ENCODE measurements at regions not wholly inside any gene's neighbourhood (a gene's known extent, or its start where the extent isn't known, plus 50 kb on each side); places are given as distances from the start of the nearest gene placed in this dataset.

- TF ChIP-seq ZBTB10 (tag by site-specific recombination; IDR thresholded peaks at IDR 0.05) (no peak), ZNF560 (tag by site-specific recombination; IDR thresholded peaks at IDR 0.05; ENCODE audit: borderline replicate concordance) (no peak), MYNN (tag by site-specific recombination; IDR thresholded peaks at IDR 0.05; ENCODE audit: borderline replicate concordance) (no peak), FEZF1 (tag by site-specific recombination; IDR thresholded peaks at IDR 0.05) (no peak), ZNF24 (tag by site-specific recombination; IDR thresholded peaks at IDR 0.05) (no peak), ZNF416 (tag by site-specific recombination; IDR thresholded peaks at IDR 0.05) (no peak), ZNF792 (tag by site-specific recombination; IDR thresholded peaks at IDR 0.05) (no peak), ZNF280C (tag by site-specific recombination; IDR thresholded peaks at IDR 0.05) (no peak), ZNF214 (tag by site-specific recombination; IDR thresholded peaks at IDR 0.05; ENCODE audit: borderline replicate concordance) (no peak), ZNF112 (tag by site-specific recombination; IDR thresholded peaks at IDR 0.05) (no peak), KLF16 (tag by site-specific recombination; IDR thresholded peaks at IDR 0.05) (no peak), ZNF600 (tag by site-specific recombination; IDR thresholded peaks at IDR 0.05) (no peak), ZFP41 (tag by site-specific recombination; IDR thresholded peaks at IDR 0.05; ENCODE audit: borderline replicate concordance) (no peak), ZNF777 (tag by site-specific recombination; IDR thresholded peaks at IDR 0.05; ENCODE audit: borderline replicate concordance) (no peak), IKZF3 (tag by site-specific recombination; IDR thresholded peaks at IDR 0.05) (no peak), ZNF488 (tag by site-specific recombination; IDR thresholded peaks at IDR 0.05) (no peak), ZNF132 (tag by site-specific recombination; IDR thresholded peaks at IDR 0.05; ENCODE audit: borderline replicate concordance) (no peak)
- H3K27ac ChIP-seq (ENCODE audit: extremely low read depth, low read depth, low read length) = no peak overlapping the region
- no peaks in the 10 kb centered on the region for H3K36me3 ChIP-seq (ENCODE audit: control insufficient read depth in 2 of 2, insufficient read depth in 1 of 2, low read length in 2 of 2)
- ChIA-PET CTCF (interaction anchor here (0.6 to 1.6 kb wide), 3 partner anchors 10 to 280 kb away, joined by 3 to 4 read pairs (median 3); no protein-coding TSS in a partner anchor), POLR2A (no interaction called here)
- no peak overlapping the region for H3K4me3 ChIP-seq (ENCODE audit: low read depth, low read length)
- no peaks in the 10 kb centered on the region for H3K9me3 ChIP-seq (ENCODE audit: control insufficient read depth, insufficient read depth, low read depth, low read length)
- no peaks in the 10 kb centered on the region for H3K4me1 ChIP-seq (ENCODE audit: control insufficient read depth, insufficient read depth, low read length)
These were observed 75.7 kb upstream of the TMEM132E start for GRCh38 chr17:34503528-34504195.

- H3K4me1 ChIP-seq (ENCODE audit: control insufficient read depth, insufficient read depth, low read length) = no peaks in the 10 kb centered on the region
- H3K9me3 ChIP-seq (ENCODE audit: control insufficient read depth, insufficient read depth, low read depth, low read length) = no peaks in the 10 kb centered on the region
- ChIA-PET POLR2A (no interaction called here), CTCF (interaction anchor here (1.0 kb wide), 1 partner anchor 141 kb away, joined by 3 read pairs; no protein-coding TSS in a partner anchor)
- TF ChIP-seq ZNF280D (tag by site-specific recombination; IDR thresholded peaks at IDR 0.05) = no peak
- TF ChIP-seq TRIM28 (IDR thresholded peaks at IDR 0.05; ENCODE audit: borderline replicate concordance, low read length) = no peak
- TF ChIP-seq ZNF510 (tag by site-specific recombination; IDR thresholded peaks at IDR 0.05; ENCODE audit: insufficient replicate concordance) = no peak
- no peak for TF ChIP-seq ZSCAN18 (tag by site-specific recombination; IDR thresholded peaks at IDR 0.05)
- TF ChIP-seq ZNF677 (tag by site-specific recombination; IDR thresholded peaks at IDR 0.05) = no peak
- TF ChIP-seq GLI4 (tag by site-specific recombination; IDR thresholded peaks at IDR 0.05) = no peak
- no peak for TF ChIP-seq ZNF555 (tag by site-specific recombination; conservative IDR thresholded peaks at IDR 0.05)
- TF ChIP-seq GLIS2 (tag by site-specific recombination; IDR thresholded peaks at IDR 0.05) = no peak
- H3K4me3 ChIP-seq (ENCODE audit: low read depth, low read length) = no peak overlapping the region
- H3K27ac ChIP-seq (ENCODE audit: extremely low read depth, low read depth, low read length) = no peak overlapping the region
- no peaks in the 10 kb centered on the region for H3K36me3 ChIP-seq (ENCODE audit: control insufficient read depth in 2 of 2, insufficient read depth in 1 of 2, low read length in 2 of 2)
These were observed 77.0 kb upstream of the TMEM132E start for GRCh38 chr17:34502426-34502825.

Measured in HEK293 (cell line).